ENCODE measurements at regions not wholly inside any gene's neighbourhood (a gene's known extent, or its start where the extent isn't known, plus 50 kb on each side); places are given as distances from the start of the nearest gene placed in this dataset.

DNA sequence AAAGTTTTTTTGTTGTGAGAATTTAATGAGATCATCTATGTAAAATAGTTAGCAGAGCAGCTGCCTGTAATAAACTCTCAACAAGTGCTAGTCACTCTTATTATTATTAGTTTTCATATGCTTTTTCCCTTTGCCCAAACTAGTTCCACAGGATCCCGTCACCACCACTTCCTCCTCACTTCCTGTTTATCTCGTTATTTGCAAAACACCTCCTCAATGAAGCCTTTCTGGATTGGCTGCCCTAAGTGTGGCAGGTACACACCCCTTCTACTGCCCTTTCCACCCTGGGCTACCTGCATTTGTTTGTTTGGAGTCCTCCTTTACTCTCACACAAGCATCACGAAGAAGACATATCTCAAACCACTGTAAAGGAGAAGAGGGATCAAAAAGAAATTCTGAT lies 54.4 kb upstream of the KLF3 start:
- H3K27me3 ChIP-seq (ENCODE audit: control insufficient read depth in 1 of 2, insufficient read depth in 2 of 2, low read length in 2 of 2), result no peaks in the 10 kb centered on the region
- ChIA-PET CTCF (no interaction called here), POLR2A (interaction anchor here (0.9 kb wide), 1 partner anchor 11 kb away, joined by 4 read pairs; no protein-coding TSS in a partner anchor)
- H3K27ac ChIP-seq (ENCODE audit: low read depth in 1 of 2, low read length in 2 of 2), result no peak overlapping the region
- Mint-ChIP-seq H3K4me3 (no peak overlapping the region), H3K27me3 (no peaks in the 10 kb centered on the region), H3K9me3 (no peaks in the 10 kb centered on the region), H3K4me1 (ENCODE audit: low read depth) (peaks cover 73% of the 10 kb centered on the region), H3K36me3 (ENCODE audit: low read depth) (no peaks in the 10 kb centered on the region), H3K27ac (no peak overlapping the region)
- H3K4me1 ChIP-seq (ENCODE audit: insufficient read depth, low read length), result peaks cover 37% of the 10 kb centered on the region
- H3K9me3 ChIP-seq (ENCODE audit: control insufficient read depth in 1 of 2, insufficient read depth in 1 of 2, low read length in 2 of 2), result no peaks in the 10 kb centered on the region
- intact Hi-C loops (cut with DNase I, micrococcal nuclease), result loop anchor here in 1 of 2 experiments (5.0 kb wide), 2 partner anchors 58 to 292 kb away; no protein-coding TSS in a partner anchor
- TF ChIP-seq CTCF (IDR thresholded peaks at IDR 0.05), result no peak
- no peak overlapping the region for H3K4me3 ChIP-seq (ENCODE audit: low read length)
- no peaks in the 10 kb centered on the region for H3K36me3 ChIP-seq (ENCODE audit: insufficient read depth, low read length)
- DNase-seq (peak in 1 of 14 experiments; percentile 28), ATAC-seq (ENCODE audit: poor library complexity) (no peak)

- ATAC-seq (ENCODE audit: poor library complexity) (no peak), DNase-seq (no peak)
- no peaks in the 10 kb centered on the region for H3K36me3 Mint-ChIP-seq (ENCODE audit: low read depth)
- Histone ChIP-seq H3K4me3 (ENCODE audit: low read length) (no peak overlapping the region), H3K27me3 (ENCODE audit: control insufficient read depth in 1 of 2, insufficient read depth in 2 of 2, low read length in 2 of 2) (no peaks in the 10 kb centered on the region), H3K27ac (ENCODE audit: low read depth in 1 of 2, low read length in 2 of 2) (no peak overlapping the region), H3K36me3 (ENCODE audit: insufficient read depth, low read length) (no peaks in the 10 kb centered on the region), H3K9me3 (ENCODE audit: control insufficient read depth in 1 of 2, insufficient read depth in 1 of 2, low read length in 2 of 2) (no peaks in the 10 kb centered on the region), H3K4me1 (ENCODE audit: insufficient read depth, low read length) (peaks cover 34% of the 10 kb centered on the region)
- H3K27ac Mint-ChIP-seq, result no peak overlapping the region
- H3K9me3 Mint-ChIP-seq, result no peaks in the 10 kb centered on the region
- intact Hi-C loops (cut with DNase I, micrococcal nuclease), result no loop called here
- no peak for TF ChIP-seq CTCF (IDR thresholded peaks at IDR 0.05)
- H3K27me3 Mint-ChIP-seq, result no peaks in the 10 kb centered on the region
- ChIA-PET CTCF (no interaction called here), POLR2A (interaction anchor here (0.9 kb wide), 1 partner anchor 12 kb away, joined by 4 read pairs; no protein-coding TSS in a partner anchor)
- H3K4me3 Mint-ChIP-seq, result no peak overlapping the region
- peaks cover 68% of the 10 kb centered on the region for H3K4me1 Mint-ChIP-seq (ENCODE audit: low read depth)
These were observed 53.5 kb upstream of the KLF3 start for GRCh38 chr4:38610521-38610920.

- Histone ChIP-seq H3K4me3 (ENCODE audit: low read length) (no peak overlapping the region), H3K4me1 (ENCODE audit: insufficient read depth, low read length) (peaks cover 32% of the 10 kb centered on the region), H3K27me3 (ENCODE audit: control insufficient read depth in 1 of 2, insufficient read depth in 2 of 2, low read length in 2 of 2) (no peaks in the 10 kb centered on the region), H3K9me3 (ENCODE audit: control insufficient read depth in 1 of 2, insufficient read depth in 1 of 2, low read length in 2 of 2) (no peaks in the 10 kb centered on the region), H3K36me3 (ENCODE audit: insufficient read depth, low read length) (no peaks in the 10 kb centered on the region), H3K27ac (ENCODE audit: low read depth in 1 of 2, low read length in 2 of 2) (no peak overlapping the region)
- ChIA-PET CTCF (no interaction called here), POLR2A (interaction anchor here (1.0 kb wide), 1 partner anchor 54 kb away, joined by 3 read pairs; no protein-coding TSS in a partner anchor)
- no peak for TF ChIP-seq CTCF (IDR thresholded peaks at IDR 0.05)
- Mint-ChIP-seq H3K4me1 (ENCODE audit: low read depth) (peaks cover 63% of the 10 kb centered on the region), H3K4me3 (peak overlapping the region; percentile 4), H3K27me3 (no peaks in the 10 kb centered on the region), H3K27ac (peak overlapping the region; percentile 56), H3K9me3 (no peaks in the 10 kb centered on the region), H3K36me3 (ENCODE audit: low read depth) (no peaks in the 10 kb centered on the region)
- intact Hi-C loops (cut with DNase I, micrococcal nuclease), result no loop called here
- DNase-seq (no peak), ATAC-seq (ENCODE audit: poor library complexity) (no peak)
These were observed 53.0 kb upstream of the KLF3 start for GRCh38 chr4:38610966-38611431.
